ENCODE measurements at regions not wholly inside any gene's neighbourhood (a gene's known extent, or its start where the extent isn't known, plus 50 kb on each side); places are given as distances from the start of the nearest gene placed in this dataset.
A peak's percentile ranks its signal among the peaks of the same experiment; 100 is the strongest.
"Not testable (repeated sequence)": the region's sequence is repeated elsewhere in the genome, so short reads cannot be mapped to it uniquely, and the experiment has no call there.

- ATAC-seq: no peak
- H3K27ac Mint-ChIP-seq: no peak overlapping the region
- no peaks in the 10 kb centered on the region for H3K36me3 Mint-ChIP-seq
- no peaks in the 10 kb centered on the region for H3K4me1 Mint-ChIP-seq
- no peak for DNase-seq (ENCODE audit: low spot score in 2 of 2)
- no peak overlapping the region for H3K4me3 Mint-ChIP-seq
- H3K9me3 Mint-ChIP-seq: peaks cover 11% of the 10 kb centered on the region
Observed at GRCh38 chr13:88701551-88701950, 1030.4 kb downstream of the SLITRK5 start.

- Mint-ChIP-seq H3K27ac (no peak overlapping the region), H3K4me3 (no peak overlapping the region), H3K36me3 (no peaks in the 10 kb centered on the region), H3K4me1 (no peaks in the 10 kb centered on the region), H3K9me3 (peaks cover 16% of the 10 kb centered on the region)
- DNase-seq (ENCODE audit: low spot score in 2 of 2) (no peak), ATAC-seq (no peak)
Observed at GRCh38 chr13:88704600-88705275, 1033.6 kb downstream of the SLITRK5 start.

GRCh38 chr13:88707646-88708045 is 1036.5 kb downstream of the SLITRK5 start:
- H3K27ac Mint-ChIP-seq: no peak overlapping the region
- H3K9me3 Mint-ChIP-seq: peaks cover 22% of the 10 kb centered on the region
- ATAC-seq: peak; percentile 28
- no peaks in the 10 kb centered on the region for H3K4me1 Mint-ChIP-seq
- no peak overlapping the region for H3K4me3 Mint-ChIP-seq
- no peaks in the 10 kb centered on the region for H3K36me3 Mint-ChIP-seq
- no peak for DNase-seq (ENCODE audit: low spot score in 2 of 2)

DNA sequence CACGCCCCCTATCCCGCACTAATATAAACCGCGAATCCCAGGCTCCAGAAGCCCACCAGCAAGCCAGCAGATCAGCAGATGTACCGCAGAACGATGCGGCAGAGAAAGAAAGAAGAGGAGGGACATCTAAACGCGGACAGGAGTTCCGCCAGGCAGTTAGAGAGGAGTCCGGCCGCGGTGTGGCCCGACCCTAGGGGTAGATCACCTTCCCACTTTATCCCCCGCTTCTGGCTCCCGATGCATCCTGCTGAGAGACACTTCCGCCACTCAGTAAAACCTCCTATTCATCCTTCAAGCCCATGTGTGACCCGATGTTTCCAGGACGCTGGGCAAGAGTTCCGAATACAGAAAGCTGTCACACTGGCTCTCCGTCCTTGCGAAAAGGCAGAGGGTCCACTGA is 1046.8 kb downstream of the SLITRK5 start:
- H3K27ac Mint-ChIP-seq: no peak overlapping the region
- H3K4me3 Mint-ChIP-seq: no peak overlapping the region
- no peaks in the 10 kb centered on the region for H3K4me1 Mint-ChIP-seq
- ATAC-seq (no peak), DNase-seq (ENCODE audit: low spot score in 2 of 2) (no peak)
- H3K9me3 Mint-ChIP-seq: peaks cover 12% of the 10 kb centered on the region
- no peaks in the 10 kb centered on the region for H3K36me3 Mint-ChIP-seq

GRCh38 chr13:88718781-88719180 is 1047.6 kb downstream of the SLITRK5 start:
- no peak overlapping the region for H3K27ac Mint-ChIP-seq
- H3K9me3 Mint-ChIP-seq: peaks cover 12% of the 10 kb centered on the region
- ATAC-seq: no peak
- no peak for DNase-seq (ENCODE audit: low spot score in 2 of 2)
- no peaks in the 10 kb centered on the region for H3K4me1 Mint-ChIP-seq
- H3K4me3 Mint-ChIP-seq: no peak overlapping the region
- no peaks in the 10 kb centered on the region for H3K36me3 Mint-ChIP-seq

DNA sequence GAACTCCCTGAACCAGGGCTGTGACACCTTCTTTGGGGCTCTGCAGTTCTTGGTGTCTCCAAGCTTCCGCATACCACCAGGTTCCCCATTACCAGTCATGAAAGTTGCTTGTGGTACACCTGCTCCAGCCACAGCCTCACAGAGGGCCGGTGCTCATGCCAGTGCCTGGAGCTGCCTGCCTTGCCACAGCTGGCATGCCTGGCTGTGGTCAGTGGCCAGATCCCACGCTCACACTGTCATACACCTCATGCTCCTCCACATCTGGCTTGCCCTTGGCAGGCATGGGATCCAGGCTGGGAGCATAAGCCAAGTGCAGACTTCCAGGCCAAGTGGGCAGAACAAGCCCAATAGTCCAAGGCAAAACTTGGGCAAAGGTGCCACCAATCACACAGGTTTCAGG is 1054.9 kb downstream of the SLITRK5 start:
- Mint-ChIP-seq H3K4me3 (no peak overlapping the region), H3K36me3 (no peaks in the 10 kb centered on the region), H3K4me1 (no peaks in the 10 kb centered on the region), H3K27ac (no peak overlapping the region), H3K9me3 (peaks cover 7% of the 10 kb centered on the region)
- DNase-seq (ENCODE audit: low spot score in 2 of 2) (no peak), ATAC-seq (no peak)

- H3K4me1 Mint-ChIP-seq; ATAC-seq; DNase-seq (ENCODE audit: low spot score in 2 of 2); H3K27ac Mint-ChIP-seq; H3K4me3 Mint-ChIP-seq; H3K9me3 Mint-ChIP-seq; H3K36me3 Mint-ChIP-seq: not testable (repeated sequence)
Observed at GRCh38 chr13:88727236-88727635, 1056.1 kb downstream of the SLITRK5 start.

GRCh38 chr13:88729605-88730004 is 1058.4 kb downstream of the SLITRK5 start:
- no peaks in the 10 kb centered on the region for H3K36me3 Mint-ChIP-seq

DNA sequence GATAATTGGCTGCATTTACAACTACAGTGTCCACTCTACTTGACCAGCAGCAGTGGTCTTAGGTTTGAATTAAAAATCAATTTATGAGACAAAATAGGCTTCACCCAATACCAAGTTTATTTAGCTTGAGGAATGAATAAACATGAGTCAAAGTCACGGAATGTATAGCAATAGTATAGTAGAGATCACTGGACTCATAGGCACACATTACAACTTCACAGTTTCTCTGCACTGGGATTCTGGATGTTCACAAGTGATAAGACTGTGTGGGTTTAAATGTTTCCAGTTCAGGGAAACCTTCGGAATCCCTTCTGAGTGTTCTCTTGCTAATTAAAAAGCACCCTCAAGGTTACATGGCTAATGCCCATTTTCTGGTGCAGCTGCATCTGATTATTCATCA is 1064.9 kb downstream of the SLITRK5 start:
- DNase-seq (ENCODE audit: low spot score in 2 of 2) (no peak), ATAC-seq (no peak)
- no peaks in the 10 kb centered on the region for H3K4me1 Mint-ChIP-seq
- H3K36me3 Mint-ChIP-seq: no peaks in the 10 kb centered on the region
- H3K27ac Mint-ChIP-seq: no peak overlapping the region
- H3K9me3 Mint-ChIP-seq: peaks cover 4% of the 10 kb centered on the region
- no peak overlapping the region for H3K4me3 Mint-ChIP-seq

More at GRCh38 chr13:88729605-88730004, 1058.4 kb downstream of the SLITRK5 start:
- Mint-ChIP-seq H3K9me3 (peaks cover 4% of the 10 kb centered on the region), H3K4me3 (no peak overlapping the region), H3K4me1 (no peaks in the 10 kb centered on the region), H3K27ac (no peak overlapping the region)
- DNase-seq (ENCODE audit: low spot score in 2 of 2): no peak
- ATAC-seq: no peak

DNA sequence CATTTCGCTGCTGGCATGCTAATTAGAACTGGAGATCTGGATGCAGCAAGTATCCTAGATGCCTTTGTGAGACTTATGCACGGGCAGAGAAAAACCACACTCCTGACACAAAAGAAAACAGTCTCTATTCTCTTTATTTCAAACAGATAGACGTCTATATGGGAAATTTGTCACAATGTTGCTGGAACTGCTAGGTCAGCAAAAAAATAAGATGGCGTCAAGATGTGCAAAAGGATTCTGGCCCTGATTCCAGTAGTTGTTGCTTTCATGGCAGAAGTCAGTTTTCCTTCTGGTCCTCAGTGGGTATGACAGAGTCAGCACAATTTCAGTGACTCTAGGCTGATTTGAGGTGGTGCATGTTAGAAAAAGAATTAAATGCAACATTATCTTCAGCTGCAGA is 1068.0 kb downstream of the SLITRK5 start:
- Mint-ChIP-seq H3K4me1 (no peaks in the 10 kb centered on the region), H3K9me3 (peaks cover 8% of the 10 kb centered on the region), H3K27ac (no peak overlapping the region), H3K36me3 (no peaks in the 10 kb centered on the region), H3K4me3 (no peak overlapping the region)
- no peak for DNase-seq (ENCODE audit: low spot score in 2 of 2)
- no peak for ATAC-seq

DNA sequence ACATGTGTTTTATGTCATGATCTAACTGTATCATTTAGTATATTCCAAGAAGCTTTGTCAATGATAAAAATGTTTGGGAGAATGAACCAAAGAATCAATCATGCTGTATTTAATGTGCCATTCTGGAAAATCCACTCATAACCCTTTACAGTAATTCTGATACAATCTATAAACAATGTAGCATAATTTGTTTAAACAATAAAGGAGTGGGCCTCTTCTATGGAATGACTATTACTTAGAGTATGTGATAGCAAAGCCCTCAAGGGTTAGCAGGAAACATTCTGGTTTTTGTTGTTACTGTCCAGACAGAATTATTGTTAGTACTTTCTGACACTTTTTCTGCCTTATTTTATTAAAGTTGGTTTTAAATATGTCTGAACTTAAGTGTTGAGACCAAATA is 1073.1 kb downstream of the SLITRK5 start:
- H3K9me3 Mint-ChIP-seq: peaks cover 4% of the 10 kb centered on the region
- no peaks in the 10 kb centered on the region for H3K36me3 Mint-ChIP-seq
- no peak for DNase-seq (ENCODE audit: low spot score in 2 of 2)
- no peaks in the 10 kb centered on the region for H3K4me1 Mint-ChIP-seq
- no peak for ATAC-seq
- no peak overlapping the region for H3K4me3 Mint-ChIP-seq
- no peak overlapping the region for H3K27ac Mint-ChIP-seq

DNA sequence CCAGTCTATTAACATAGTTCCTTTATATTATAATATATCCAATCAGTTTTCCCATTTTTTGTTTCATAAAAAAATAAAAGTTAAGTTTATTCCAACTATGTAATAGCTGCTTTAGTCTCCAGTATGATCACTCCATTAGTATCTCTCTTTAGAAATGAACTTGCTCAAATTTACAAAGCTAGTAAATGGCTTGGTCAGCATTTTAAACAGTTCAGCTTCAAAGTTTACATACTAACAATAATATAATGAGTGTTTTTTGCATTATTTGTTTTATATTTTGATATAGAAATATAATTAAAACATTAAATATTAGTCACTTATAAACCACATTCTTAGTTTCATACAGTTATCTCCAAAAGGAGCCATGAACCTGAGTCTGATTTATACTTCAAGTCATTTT is 1073.8 kb downstream of the SLITRK5 start:
- Mint-ChIP-seq H3K36me3 (no peaks in the 10 kb centered on the region), H3K4me3 (no peak overlapping the region), H3K9me3 (peaks cover 4% of the 10 kb centered on the region), H3K4me1 (no peaks in the 10 kb centered on the region), H3K27ac (no peak overlapping the region)
- DNase-seq (ENCODE audit: low spot score in 2 of 2) (no peak), ATAC-seq (no peak)

DNA sequence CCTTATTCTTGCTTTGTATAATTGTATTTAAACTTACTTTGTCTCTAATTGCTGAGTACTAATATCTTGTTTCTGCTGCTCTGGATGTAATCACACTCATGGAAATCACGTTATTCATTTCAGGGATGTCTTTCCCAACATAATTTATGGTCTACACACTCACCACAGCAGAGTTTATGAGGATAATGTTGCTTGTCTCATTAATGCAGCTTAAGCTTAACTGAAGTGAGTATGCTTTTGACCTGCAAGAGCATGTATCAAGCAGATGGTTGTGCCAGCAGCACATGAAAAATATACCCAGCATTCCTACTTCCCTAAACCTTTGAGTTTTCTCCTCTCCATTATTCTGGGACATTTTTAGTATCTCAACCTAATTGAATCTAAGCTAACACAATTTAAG is 1080.9 kb downstream of the SLITRK5 start:
- ATAC-seq (no peak), DNase-seq (ENCODE audit: low spot score in 2 of 2) (no peak)
- Mint-ChIP-seq H3K27ac (no peak overlapping the region), H3K36me3 (no peaks in the 10 kb centered on the region), H3K9me3 (no peaks in the 10 kb centered on the region), H3K4me3 (no peak overlapping the region), H3K4me1 (no peaks in the 10 kb centered on the region)

DNA sequence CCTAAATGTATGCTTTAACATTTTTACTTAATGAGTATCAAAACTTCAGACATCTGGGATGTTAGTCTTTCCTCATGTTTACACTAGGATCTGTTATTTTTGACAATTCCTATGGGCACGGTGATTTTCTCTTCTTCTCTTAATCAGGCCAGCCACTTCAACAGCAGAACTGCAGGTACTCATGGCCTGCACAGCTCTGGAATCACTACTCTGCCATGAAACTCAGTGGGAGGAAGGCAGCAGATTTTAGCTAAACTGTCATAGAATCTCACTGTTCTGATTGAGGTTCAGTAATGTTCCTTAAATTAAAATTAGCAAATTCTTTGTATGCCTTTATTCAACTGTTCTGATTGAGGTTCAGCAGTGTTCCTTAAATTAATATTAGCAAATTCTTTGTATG is 1083.0 kb downstream of the SLITRK5 start:
- DNase-seq (ENCODE audit: low spot score in 2 of 2) (no peak), ATAC-seq (no peak)
- Mint-ChIP-seq H3K4me1 (no peaks in the 10 kb centered on the region), H3K27ac (no peak overlapping the region), H3K36me3 (no peaks in the 10 kb centered on the region), H3K9me3 (peaks cover 5% of the 10 kb centered on the region), H3K4me3 (no peak overlapping the region)

GRCh38 chr13:88761145-88761544 is 1090.0 kb downstream of the SLITRK5 start:
- Mint-ChIP-seq H3K4me3 (no peak overlapping the region), H3K36me3 (no peaks in the 10 kb centered on the region), H3K9me3 (peaks cover 10% of the 10 kb centered on the region), H3K27ac (no peak overlapping the region), H3K4me1 (no peaks in the 10 kb centered on the region)
- no peak for ATAC-seq
- DNase-seq (ENCODE audit: low spot score in 2 of 2): no peak

- no peaks in the 10 kb centered on the region for H3K36me3 Mint-ChIP-seq
- no peaks in the 10 kb centered on the region for H3K4me1 Mint-ChIP-seq
- no peak for ATAC-seq
- DNase-seq (ENCODE audit: low spot score in 2 of 2): no peak
- no peak overlapping the region for H3K27ac Mint-ChIP-seq
- H3K4me3 Mint-ChIP-seq: no peak overlapping the region
- H3K9me3 Mint-ChIP-seq: peaks cover 5% of the 10 kb centered on the region
Observed at GRCh38 chr13:88764103-88764502, 1092.9 kb downstream of the SLITRK5 start.

DNA sequence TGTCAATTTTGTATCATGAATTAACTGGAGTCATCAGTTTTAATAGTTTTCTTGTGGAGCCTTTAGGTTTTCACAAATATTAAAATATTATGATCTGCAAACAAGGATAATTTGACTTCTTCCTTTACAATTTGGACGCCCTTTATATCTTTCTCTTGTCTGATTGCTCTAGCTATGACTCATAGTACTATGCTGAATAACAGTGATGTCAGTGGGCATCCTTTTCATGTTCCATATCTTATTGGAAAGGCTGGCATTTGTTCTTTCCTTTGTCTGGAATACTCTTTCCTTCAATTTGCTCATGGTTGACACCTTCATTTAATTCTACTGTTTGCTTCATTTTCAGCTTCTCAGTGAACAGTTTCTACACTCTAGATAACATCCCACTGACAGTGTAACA is 1129.3 kb downstream of the SLITRK5 start:
- H3K27ac Mint-ChIP-seq: no peak overlapping the region
- no peak for DNase-seq (ENCODE audit: low spot score in 2 of 2)
- no peak overlapping the region for H3K4me3 Mint-ChIP-seq
- no peaks in the 10 kb centered on the region for H3K4me1 Mint-ChIP-seq
- peaks cover 9% of the 10 kb centered on the region for H3K9me3 Mint-ChIP-seq
- ATAC-seq: no peak
- no peaks in the 10 kb centered on the region for H3K36me3 Mint-ChIP-seq
